ENCODE measurements at regions not wholly inside any gene's neighbourhood (a gene's known extent, or its start where the extent isn't known, plus 50 kb on each side); places are given as distances from the start of the nearest gene placed in this dataset.
"Not testable (repeated sequence)": the region's sequence is repeated elsewhere in the genome, so short reads cannot be mapped to it uniquely, and the experiment has no call there.

DNA sequence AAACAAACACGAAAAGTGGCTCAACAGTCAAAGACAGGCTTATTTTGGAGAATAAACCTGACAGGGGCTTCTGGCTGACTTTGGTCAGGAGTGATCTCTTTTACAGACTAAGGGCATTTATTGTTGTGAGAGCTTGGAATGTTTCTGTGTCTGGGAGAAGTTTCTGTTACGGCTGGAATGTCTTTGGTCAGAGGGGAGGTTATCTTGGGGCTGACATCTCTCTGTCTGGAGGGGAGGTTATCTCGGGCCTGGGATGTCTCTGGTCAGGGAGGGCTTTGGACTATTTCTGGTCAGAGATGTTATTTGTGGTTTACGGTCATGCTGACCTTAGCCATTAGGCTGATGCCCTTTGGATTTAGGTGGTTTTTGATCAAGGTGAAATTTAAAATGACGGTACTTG, 345.5 kb upstream of the FSIP2 start:
- DNase-seq, result no peak

DNA sequence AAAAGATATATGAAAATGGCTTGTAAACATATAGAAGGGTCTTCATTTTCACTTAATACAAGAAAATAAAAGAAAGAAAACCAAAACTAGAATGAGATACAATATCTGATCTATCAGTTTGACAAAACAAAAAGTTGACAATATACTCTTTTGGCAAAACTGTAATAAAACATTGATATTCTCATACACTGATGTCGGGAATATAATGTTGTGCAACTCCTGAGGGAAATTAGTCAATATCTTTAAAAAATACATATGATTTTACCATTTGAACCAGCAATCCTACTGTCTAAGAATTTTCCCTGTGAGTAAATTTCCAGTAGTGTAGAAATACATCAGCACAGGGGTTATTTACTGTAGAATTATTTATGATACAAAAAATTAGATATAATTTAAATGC, 336.1 kb upstream of the FSIP2 start:
- no peak for DNase-seq

DNA sequence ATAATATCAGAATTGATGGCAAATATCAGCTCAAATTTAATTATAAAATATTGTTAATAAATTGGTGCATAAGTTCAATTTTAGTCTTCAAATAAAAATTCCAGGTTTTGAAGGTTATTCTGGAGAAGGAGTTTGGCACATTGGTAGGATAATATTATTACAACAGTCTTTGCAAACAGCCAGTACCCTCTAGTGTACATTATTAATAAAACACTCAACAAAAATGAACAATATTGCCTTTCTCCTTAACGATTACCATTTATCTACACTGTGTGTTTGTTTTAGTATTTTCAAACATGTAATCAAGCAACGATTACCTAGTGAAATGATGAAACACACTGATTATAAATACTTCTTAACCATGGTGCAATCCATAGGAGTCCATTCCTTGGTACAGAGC, 334.0 kb upstream of the FSIP2 start:
- DNase-seq, result no peak

DNA sequence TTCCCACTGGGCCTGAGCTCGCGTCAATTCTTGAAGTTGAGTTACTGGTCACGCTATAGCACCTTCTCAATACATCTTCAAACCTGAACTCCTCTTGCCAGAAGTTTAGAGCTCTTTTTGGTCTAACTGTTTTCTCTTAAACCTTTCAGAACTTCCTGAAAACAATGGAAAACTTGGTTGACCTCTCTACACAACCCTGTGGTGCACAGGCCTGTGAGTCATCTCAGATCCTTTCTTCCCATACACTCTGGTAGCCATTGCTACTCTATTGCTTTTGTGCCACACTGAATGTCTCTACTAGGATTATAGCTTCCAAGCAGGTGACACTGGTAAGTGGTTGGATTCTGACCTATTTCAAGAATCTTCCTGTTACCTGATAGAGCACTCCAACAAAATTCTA, 321.5 kb upstream of the FSIP2 start:
- no peak for DNase-seq

DNA sequence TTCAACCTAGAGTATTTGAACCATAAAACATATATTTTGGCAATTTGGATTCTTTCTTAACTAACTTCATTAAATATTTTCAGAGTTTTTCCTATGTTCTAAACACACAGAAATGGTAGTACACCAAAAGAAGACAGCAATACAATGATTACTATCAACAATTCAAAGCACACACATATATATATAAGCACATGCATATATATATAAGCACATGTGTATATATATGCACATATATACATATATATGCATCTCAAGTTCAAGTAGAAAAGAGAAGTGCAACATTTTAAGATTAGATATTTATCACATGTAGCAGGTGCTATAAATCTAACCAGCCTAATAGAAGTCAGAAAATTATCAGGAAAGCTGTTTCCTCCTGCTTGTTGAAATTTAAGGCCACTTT, 320.9 kb upstream of the FSIP2 start:
- DNase-seq, result no peak

DNA sequence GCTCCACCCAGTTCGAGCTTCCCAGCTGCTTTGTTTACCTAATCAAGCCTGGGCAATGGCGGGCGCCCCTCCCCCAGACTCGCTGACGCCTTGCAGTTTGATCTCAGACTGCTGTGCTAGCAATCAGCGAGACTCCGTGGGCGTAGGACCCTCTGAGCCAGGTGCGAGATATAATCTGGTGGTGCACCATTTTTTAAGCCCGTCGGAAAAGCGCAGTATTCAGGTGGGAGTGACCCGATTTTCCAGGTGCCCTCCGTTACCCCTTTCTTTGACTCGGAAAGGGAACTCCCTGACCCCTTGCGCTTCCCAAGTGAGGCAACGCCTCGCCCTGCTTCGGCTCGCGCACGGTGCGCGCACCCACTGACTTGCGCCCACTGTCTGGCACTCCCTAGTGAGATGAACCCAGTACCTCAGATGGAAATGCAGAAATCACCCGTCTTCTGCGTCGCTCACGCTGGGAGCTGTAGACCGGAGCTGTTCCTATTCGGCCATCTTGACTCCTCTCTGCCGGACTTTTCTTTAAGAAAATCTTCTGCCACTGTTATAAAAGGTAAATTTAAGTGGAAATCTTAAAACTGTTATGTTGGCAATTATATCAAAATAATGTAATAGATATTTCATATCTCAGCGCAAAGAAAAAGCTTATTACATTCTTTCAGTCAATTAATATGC, 313.5 kb upstream of the FSIP2 start:
- DNase-seq, result peak; percentile 15

DNA sequence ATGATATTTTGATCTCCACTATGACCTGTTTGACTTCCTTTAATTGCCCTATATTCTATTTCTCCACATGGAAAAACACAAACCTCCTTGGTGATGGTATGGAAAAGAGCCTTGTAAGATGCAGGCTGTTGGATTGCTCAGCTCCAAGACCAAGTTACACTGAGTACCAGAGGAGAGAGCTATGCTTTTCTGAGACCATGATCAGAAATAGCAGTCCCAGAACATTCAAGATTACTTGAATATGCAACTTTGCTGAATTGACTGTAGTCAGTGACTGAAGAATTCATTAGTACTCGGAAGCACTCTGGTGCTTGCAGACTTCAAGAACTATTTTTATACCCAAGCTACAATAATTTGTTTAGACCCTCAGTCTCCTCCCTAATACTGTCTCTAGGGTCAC, 310.6 kb upstream of the FSIP2 start:
- DNase-seq, result no peak

DNA sequence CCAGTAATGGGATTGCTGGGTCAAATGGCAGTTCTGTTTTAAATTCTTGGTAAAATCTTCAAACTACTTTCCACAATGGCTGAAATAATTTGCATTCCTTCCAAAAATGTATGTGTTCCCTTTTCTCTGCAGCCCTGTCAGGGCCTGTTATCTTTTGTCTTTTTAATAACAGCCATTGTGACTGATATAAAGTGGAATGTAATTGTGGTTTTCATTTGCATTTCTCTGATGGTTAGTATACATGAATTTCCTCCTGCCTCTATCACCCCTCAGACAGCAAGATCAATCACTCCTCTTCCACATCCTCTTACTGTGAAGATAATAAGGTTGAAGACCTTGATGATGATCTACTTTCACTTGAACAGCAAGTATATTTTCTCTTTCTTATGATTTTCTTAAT, 304.8 kb upstream of the FSIP2 start:
- DNase-seq, result no peak

DNA sequence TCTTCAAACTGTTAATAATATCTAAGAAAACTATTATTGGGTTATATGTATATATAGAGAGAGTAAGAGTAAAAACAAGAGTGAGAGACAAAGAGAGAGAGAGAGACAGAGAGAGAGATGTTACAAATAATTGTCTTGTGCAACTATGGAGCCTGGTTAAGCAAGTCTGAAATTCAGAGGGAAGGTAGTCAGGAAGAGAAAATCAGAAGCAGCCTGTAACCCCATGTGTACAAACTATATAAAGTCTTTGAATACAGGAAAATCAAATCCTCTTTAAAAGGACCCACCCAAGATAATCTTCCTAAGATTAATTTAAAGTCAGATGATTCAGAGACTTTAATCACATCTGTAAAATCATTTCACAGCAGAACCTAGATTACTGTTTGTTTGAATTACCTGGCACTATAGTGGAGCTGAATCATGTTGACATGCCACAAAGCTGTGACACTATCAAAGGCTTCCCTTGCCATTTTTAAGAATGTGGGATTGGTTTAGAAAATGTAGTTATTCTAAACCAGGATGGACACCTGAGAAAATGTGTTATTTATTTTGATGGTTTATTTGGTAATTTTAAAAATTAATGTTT, 301.7 kb upstream of the FSIP2 start:
- DNase-seq, result no peak

DNA sequence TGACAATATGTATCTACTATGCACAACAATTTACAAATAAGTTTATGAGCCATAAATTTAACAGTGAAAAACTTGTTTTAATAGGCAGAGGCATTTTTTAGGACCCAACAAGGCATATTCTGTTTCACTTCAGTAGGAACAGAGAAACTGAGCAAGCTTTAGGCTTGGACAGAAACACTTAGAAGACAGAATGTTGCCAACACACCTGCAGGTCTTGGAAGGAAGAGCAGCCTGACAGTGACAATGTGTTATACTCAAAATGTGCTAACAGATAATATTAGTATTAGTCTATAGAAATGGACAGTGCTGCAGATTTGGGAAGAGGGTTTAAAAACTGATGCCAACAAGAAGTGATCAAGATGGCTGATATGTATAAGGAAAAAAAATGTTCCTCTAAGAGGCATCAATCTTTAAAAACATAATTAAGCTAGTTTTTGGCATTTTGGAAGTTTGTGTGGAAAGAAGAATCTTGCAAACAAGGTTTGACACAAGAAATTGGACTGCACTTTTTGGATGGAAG, 297.1 kb upstream of the FSIP2 start:
- DNase-seq, result no peak

DNA sequence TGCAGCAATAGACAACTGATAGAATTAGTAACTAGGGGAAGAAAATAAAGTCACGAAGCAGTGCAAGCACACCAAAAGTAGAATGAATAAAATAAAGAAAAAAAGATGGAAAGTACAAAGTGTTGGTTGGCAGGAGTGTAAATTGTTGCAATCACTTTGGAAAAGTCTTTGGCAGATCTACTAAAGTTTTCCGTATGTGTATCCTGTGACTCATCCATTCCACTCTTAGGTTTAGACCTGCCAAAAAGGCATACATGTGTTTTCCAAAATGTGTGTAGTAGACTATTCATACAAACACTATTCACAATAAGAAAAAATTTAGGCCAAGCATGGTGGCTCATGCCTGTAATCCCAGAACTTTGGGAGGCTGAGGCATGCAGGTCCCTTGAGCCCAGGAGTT, 282.1 kb upstream of the FSIP2 start:
- DNase-seq, result no peak

DNA sequence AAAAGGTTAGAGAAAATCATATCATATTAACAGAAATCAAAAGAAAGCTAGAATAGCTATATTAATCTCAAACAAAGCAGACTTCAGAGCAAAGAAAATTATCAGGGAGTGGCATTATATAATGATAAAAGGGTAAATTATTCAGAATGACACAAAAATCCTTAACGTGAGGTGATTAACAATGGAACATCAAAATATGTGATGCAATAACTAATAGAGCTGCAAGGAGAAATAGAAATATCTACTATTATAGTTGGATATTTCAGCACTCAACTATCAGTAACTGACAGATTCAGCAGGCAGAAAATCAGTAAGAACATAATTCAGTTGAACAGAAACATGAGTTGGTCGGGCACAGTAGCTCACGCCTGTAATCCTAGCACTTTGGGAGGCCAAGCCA, 275.1 kb upstream of the FSIP2 start:
- no peak for DNase-seq

DNA sequence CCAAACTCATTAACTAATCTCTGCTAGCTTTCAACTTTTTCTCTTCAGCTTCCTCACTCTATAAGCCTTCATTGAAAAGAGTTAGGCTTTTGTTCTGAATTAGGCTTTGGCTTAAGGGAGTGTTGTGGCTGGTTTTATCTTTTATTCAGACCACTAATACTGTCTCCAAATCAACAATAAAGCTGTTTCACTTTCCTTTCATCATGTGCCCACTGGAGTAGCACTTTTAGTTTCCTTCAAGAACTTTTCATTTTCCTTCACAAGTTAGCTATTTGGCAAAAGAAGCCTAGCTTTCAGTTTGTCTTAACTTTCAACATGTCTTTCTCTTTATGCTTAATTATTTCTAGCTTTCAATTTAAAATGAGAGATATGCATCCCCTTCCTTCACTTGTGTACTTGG, 271.7 kb upstream of the FSIP2 start:
- no peak for DNase-seq

DNA sequence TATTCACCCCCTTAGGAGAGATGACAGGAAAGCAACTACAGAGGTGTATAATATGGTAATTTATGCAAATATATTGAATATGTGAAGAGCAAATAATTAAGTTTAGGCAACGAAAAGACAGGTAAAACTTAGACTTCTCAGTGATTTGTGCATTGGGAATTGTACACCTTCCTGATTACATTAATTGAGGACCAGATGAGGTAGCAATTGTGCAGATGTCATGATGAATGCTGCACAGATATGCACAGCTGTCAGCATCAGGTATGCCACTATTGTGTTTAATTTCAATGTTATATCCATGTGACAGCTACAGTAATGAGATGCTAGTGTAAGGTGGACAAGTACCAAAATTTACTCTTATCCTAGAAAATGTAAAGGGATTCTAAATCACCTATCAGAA, 267.2 kb upstream of the FSIP2 start:
- no peak for DNase-seq

DNA sequence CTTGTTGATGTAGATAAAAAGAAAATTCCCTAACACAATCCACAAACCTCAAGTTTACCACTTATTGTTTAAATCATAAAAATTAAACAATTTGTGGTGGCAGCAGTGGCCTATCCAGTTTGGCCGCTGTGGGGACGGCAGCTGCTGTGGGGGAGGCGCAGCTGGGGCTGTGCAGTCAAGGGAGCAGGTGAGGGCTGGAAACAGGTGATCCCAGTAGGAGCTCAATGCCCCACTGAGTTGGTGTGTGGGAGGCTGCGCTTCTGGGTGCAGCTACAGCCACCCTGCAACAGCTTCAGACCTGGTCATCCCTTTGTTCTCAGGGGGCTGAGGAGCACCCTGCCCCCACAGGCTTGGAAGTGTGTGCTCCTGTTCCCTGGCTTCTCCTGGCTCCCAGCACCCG, 266.0 kb upstream of the FSIP2 start:
- DNase-seq, result no peak

DNA sequence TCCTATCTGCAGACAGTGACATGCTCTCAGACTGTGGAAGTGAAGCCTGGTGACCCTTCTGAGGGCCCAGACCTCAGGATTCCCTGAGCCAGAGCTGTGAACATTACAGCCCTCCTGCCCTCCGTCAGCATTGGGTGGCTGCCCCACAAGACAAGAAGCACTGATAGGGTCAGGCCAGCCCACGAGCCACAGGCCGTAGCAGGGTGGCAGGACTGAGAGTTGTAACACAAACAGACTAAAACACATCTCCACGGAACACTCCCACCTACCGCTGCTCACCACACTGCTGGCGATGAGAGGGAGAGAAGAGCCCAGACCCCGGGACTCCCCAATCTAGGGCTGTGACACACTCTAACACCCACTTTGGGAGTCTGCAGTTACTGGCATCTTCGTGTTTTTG, 264.8 kb upstream of the FSIP2 start:
- DNase-seq, result no peak

DNA sequence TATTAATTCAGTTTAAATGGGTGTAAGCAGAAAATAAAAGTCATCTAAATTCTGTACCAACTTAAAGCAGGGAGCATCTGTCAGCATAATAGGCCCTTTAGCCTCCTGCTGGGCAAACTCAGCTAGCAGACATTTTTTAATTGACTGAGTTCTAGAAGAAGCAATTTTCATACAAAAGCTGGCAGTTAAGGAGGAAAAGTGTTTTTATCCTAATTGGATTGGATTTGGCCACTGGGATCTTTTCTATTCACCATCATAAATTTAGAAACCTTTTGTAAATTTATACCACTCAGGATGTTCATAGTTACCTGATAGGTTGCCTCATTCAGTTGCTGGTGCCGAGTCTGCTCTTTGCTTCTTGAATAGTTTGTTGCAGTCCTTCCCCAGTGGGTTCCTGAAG, 262.7 kb upstream of the FSIP2 start:
- DNase-seq, result no peak

DNA sequence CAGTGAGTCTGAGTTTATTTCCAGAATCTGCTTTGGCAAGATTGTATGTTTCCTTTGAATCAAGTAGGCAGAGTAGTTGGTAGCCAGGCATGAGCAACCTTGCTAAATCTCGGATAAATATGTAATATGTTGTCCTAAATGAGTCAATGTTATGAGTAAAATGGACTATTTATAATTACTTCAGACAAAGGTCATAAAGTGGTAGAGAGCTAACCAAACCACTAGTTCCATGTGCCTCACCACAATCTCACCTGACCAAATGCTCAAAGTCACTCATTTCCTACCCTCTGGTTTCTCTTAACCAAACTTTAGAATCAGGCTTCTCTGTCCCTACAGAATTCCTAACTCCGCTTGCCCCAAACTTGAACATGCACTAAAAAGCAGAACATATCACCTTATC, 261.2 kb upstream of the FSIP2 start:
- no peak for DNase-seq

DNA sequence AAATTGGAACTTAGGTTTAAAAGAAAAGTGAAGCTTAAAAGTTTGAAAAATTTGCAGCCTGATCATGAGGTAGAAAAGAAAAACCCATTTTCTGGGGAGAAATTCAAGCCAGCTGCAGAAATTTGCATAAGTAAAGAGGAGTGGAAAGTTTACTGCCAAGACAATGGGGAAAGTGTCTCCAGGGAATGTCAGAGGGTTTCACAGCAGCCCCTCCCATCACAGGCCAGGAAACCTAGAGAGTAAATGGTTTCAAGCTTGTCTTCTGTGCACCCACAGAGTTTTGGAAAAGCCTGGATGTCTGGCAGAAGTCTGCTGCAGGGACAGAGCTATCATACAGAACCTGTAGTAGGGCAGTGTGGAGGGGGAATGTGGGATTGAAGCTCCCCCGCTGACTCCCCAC, 254.0 kb upstream of the FSIP2 start:
- no peak for DNase-seq

DNA sequence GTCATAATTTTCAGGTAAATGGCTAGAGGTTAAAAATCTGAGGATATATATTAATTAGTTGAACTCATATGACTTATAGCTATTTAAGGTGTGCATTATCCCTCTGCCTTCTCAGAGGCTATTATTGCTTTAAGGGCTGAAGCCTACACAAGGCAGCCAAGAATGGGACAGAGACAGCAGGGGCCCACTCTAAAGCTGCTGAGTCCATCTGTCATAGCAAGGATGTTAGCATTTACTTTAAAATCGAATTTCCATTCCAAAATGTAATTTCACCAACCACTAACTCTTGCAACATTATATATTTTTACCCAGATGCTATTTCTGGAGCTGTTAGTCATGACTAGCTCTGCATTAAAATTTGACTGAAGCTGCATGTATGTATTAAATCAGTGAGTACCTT, 236.3 kb upstream of the FSIP2 start:
- DNase-seq, result no peak

DNA sequence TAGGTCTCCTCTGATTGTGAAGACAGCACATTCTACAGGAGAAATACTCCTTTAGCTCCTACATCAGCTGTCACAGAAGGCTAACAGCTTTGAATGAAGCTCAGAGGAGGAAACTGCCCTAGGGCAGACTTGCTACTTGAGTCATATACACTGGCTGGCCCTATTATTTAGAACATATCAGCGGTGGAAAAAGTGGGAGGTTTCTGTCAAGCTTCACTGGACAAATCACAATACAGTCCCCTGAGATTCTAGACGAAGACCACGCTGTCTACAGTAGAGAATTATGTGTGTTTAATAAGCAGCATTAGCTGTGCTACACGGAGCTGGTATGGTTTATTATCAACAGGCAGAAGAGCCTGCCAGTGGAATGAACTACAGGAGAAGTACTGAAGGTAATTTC, 230.9 kb upstream of the FSIP2 start:
- DNase-seq, result no peak

DNA sequence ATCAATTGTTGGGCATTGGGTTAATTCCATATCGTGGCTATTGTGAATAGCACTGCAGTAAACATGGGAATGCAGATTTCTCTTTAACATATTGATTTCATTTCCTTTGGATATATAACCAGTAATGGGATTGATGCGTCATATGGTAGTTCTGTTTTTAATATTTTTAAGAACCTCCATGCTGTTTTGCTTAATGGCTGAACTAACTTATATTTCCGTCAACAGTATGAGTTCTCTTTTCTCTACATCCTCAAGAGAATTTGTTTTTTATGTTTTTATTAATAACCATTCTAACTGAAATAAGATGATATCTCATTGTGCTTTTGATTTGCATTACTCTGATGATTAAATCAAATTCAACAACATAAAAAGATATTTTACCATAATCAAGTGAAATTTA, 228.5 kb upstream of the FSIP2 start:
- no peak for DNase-seq

DNA sequence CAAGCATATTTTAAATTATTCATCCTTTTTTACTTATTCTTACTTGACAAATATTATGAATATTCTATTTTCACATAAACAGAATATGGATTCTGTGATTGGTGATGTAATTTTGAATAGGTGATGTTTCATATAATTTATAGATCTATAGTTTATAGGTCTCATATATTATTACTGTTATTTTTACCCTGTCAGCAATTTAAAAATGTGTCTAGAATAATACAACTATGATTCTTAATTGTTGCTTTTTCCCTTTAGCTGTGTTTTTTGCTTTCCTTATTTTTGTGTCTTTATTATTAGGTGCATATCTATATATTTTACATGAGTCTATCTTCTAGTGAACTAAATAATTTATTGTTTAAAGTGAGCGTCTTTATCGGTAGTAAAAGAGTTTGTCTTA, 226.7 kb upstream of the FSIP2 start:
- no peak for DNase-seq

DNA sequence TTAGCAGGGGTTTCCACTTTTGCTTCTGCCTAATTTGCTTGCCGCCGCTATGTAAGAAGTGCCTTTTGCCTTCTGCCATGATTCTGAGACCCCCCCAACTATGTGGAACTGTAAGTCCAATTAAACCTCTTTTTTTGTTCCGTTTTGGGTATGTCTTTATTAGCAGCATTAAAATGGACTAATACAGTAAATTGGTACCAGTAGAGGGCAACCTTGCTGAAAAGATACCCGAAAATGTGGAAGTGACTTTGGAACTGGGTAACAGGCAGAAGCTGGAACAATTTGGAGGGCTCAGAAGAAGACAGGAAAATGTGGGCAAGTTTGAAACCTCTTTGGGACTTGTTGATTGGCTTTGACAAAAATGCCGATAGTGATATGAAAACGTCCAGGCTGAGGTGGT, 216.1 kb upstream of the FSIP2 start:
- no peak for DNase-seq

DNA sequence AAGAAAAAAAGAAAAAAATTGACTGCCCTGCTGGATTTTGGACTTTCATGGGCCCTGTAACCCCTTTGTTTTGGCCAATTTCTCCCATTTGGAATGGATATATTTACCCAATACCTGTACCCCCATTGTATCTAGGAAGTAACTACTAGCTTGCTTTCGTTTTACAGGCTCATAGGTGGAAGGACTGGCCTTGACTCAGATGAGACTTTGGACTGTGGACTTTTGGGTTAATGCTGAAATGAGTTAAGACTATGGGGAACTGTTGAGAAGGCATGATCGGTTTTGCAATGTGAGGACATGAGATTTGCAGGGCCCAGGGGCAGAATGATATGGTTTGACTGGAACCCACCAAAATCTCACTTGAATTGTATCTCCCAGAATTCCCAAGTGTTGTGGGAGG, 214.4 kb upstream of the FSIP2 start:
- not testable (repeated sequence) for DNase-seq

Measured in activated T-cell treated with anti-CD3 and anti-CD28 coated beads, Interleukin-2, amount 50 U/mL, for 1 hour (primary cell).